Astrocyte of the spinal cord (primary cell): ENCODE measurements at regions not wholly inside any gene's neighbourhood (a gene's known extent, or its start where the extent isn't known, plus 50 kb on each side); places are given as distances from the start of the nearest gene placed in this dataset.

Experiments used
- DNase-seq: peaks from one replicate; pipeline ENCODE4 v3.0.0; 2011; ENCODE audit warnings: low read depth, low spot score
- H3K4me3 ChIP-seq: 2 replicates; pipeline ENCODE4 v1.5.1; 2011; ENCODE audit warnings: low read depth, mild to moderate bottlenecking, low read length, moderate library complexity
- in situ Hi-C: cut with HindIII; loops from 2 replicates; pipeline ENCODE4 v1.10.0; 2017; ENCODE audit warnings: low sequenced_read_pairs
- TF ChIP-seq, protein P1 (sequence below): IDR thresholded peaks from 2 replicates; pipeline ENCODE4 v1.5.1; 2012; ENCODE audit warnings: low read depth, mild to moderate bottlenecking, low read length, inconsistent platforms

DNA sequence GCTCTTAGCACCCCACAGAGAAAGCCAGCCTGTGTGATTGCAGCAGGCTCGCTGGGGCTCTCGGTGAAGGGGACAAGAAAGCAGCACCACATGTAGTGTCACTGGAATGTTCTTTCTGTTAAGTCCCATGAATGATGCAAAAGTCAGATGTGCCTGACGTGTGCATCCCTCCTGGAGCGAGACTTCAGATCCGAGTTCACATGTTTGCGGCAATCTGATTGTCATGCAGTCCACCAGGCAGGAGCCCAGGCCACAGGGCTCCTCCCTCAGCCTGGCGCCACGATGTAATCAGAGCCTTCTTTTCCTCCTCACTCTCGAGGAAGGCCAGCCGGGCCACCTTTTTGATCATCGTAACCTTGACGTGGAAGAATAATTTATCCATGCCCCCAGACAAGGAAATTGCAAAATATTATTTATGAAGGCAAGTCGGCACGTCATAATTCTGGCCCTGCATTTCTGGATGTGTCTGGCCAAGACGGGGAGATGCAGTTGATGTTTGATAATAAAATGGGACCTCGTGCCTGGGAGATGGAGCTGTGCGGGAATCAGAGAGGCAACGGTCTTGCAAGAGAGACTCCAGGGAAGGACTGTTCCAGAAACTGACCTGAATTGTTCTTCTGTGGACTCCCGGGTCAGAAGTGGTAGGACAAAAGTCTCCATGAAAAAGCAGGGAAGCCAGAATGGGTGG lies 214.6 kb downstream of the PHETA1 start:
- DNase-seq: no peak
- in situ Hi-C loops: no loop called here
- no peak overlapping the region for H3K4me3 ChIP-seq
- TF ChIP-seq, protein P1, sequence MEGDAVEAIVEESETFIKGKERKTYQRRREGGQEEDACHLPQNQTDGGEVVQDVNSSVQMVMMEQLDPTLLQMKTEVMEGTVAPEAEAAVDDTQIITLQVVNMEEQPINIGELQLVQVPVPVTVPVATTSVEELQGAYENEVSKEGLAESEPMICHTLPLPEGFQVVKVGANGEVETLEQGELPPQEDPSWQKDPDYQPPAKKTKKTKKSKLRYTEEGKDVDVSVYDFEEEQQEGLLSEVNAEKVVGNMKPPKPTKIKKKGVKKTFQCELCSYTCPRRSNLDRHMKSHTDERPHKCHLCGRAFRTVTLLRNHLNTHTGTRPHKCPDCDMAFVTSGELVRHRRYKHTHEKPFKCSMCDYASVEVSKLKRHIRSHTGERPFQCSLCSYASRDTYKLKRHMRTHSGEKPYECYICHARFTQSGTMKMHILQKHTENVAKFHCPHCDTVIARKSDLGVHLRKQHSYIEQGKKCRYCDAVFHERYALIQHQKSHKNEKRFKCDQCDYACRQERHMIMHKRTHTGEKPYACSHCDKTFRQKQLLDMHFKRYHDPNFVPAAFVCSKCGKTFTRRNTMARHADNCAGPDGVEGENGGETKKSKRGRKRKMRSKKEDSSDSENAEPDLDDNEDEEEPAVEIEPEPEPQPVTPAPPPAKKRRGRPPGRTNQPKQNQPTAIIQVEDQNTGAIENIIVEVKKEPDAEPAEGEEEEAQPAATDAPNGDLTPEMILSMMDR: no peak

DNA sequence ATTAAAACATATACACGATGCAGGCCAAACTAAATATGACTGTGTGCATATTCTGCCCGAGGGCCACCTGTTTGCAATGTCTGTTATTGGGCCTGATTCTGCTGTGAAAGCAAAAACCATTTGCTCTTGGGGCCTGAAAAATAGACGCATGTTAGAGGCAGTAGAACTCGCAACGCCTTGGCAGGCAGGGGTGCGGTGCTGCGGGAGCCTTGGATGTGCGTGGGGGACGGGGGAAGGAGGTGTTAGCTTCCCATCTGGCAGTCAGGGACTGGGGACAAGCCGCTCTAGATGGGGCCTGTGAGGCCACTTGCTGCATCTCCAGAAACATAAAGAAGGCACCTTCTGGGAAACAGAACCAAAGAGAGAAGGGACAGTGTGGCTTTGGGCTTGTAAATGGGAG lies 216.3 kb downstream of the PHETA1 start:
- H3K4me3 ChIP-seq: no peak overlapping the region
- in situ Hi-C loops: no loop called here
- DNase-seq: no peak
- TF ChIP-seq, protein P1: no peak

DNA sequence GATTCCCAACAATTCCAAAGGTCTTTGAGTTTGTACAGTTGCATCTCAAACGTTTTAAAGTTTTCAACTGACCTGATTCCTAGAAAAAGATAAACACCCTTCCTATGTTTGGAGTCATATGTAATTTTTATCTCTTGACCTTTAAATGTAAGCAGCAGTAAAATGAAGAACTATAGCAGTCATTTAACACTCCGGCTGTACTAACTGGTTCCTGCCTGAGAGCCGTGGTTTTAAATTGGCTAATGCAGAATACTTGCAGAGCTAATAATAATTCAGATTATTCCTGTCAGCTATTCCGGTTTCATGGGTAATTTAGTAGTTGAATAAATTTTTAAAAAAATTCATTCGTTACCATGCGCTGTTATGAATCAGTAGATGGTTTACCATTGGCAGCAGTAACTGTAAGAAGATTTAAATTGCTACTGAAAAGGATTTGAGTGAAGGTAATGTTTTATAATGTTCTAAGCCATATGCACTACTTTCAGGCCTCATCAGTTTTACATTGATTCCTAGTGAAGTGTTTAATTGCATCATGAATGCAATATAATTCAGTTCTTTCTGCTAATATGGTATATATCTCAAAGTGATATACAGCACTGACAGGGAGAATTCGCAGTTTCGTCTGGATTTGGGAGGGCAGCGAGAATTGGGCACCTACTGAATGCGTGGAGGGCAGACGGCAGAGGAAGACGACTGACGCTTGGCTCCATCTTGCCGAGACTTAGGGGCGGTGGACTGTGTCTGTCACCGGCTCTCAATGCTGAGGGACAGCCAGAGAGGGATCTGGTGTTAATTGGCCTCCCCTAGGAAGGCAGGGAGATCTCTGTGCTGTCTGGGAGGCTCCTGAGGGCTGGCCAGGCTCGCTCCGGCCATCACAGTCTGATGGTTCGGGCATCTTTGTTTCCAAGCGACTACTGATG lies 217.7 kb downstream of the PHETA1 start:
- DNase-seq: no peak
- no peak overlapping the region for H3K4me3 ChIP-seq
- in situ Hi-C loops: no loop called here
- TF ChIP-seq, protein P1: no peak

DNA sequence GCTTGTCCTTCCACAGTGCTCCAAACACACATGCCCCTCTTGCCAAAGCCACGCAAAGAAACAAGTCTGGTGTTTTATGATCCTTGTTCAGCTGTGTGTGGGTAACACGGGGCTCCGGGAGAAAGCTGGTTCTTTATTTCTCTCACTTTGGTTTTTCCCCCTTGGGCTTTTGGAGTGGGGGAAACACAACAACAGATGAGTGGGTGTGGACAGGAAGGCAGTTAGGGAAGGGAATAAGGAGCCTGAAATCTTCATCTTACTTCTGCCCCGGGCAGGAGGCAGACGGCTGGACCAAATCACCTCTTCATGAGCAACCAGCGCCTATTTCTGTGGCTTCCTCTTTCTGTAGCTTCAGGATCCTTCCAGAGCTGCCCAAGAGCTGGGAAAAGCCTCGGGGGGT lies 218.5 kb downstream of the PHETA1 start:
- in situ Hi-C loops: no loop called here
- TF ChIP-seq, protein P1: no peak
- no peak for DNase-seq
- H3K4me3 ChIP-seq: no peak overlapping the region

DNA sequence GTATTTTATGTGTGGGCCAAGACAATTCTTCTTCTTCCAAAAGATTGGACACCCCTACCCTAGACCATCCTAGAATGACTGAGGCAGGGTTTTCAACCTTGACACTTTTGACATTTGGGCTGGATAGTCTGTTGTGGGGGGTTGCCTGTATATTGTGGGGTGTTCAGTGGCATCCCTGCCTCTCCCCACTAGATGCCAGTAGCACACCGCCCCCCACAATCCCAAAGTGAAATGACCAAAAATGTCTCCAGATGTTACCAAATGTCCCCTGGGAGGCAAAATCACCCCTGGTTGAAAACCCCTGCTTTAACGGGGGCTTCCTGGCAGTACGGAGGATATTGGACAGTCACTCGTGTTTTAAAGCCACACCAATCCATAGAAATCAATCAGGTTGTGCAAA lies 219.6 kb downstream of the PHETA1 start:
- TF ChIP-seq, protein P1: no peak
- no peak for DNase-seq
- in situ Hi-C loops: no loop called here

DNA sequence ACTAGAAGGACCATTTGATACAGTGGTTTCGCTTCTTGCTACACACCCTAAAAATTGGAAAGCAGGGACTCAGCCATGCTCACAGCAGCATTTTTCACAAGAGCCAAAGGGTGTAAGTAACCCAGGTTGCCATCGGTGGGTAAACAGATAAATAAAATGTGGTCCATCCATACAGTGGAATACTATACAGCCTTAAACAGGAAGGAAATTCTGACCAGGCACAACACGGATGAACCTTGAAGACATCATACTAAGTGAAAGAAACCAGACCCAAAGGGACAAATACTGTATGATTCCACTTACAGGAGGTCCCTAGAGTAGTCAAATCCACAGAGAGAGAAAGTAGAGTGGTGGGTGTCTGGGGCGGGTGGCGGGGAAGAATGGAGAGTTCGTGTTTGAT lies 220.9 kb downstream of the PHETA1 start:
- no peak for DNase-seq
- in situ Hi-C loops: no loop called here
- TF ChIP-seq, protein P1: no peak
- no peak overlapping the region for H3K4me3 ChIP-seq

More for the DNA sequence above, 219.6 kb downstream of the PHETA1 start:
- H3K4me3 ChIP-seq: no peak overlapping the region
